LNCAP (cell line): ENCODE measurements at regions not wholly inside any gene's neighbourhood (a gene's known extent, or its start where the extent isn't known, plus 50 kb on each side); places are given as distances from the start of the nearest gene placed in this dataset.

Source experiments
- CTCF ChIP-seq: fragments of 450-650 bp; IDR thresholded peaks from 2 replicates; pipeline ENCODE4 v1.5.1; 2017; ENCODE audit warnings: mild to moderate bottlenecking

- no peak for TF ChIP-seq CTCF
These were observed 428.3 kb upstream of the ATP11B start for GRCh38 chr3:182364723-182365650.

- TF ChIP-seq CTCF = no peak
These were observed 426.6 kb upstream of the ATP11B start for GRCh38 chr3:182366746-182367145.

- TF ChIP-seq CTCF = no peak
These were observed 423.4 kb upstream of the ATP11B start for GRCh38 chr3:182369861-182370260.

GRCh38 chr3:182370949-182371348 lies 422.4 kb upstream of the ATP11B start:
- TF ChIP-seq CTCF = no peak

GRCh38 chr3:182375916-182376315 lies 417.4 kb upstream of the ATP11B start:
- TF ChIP-seq CTCF = no peak

DNA sequence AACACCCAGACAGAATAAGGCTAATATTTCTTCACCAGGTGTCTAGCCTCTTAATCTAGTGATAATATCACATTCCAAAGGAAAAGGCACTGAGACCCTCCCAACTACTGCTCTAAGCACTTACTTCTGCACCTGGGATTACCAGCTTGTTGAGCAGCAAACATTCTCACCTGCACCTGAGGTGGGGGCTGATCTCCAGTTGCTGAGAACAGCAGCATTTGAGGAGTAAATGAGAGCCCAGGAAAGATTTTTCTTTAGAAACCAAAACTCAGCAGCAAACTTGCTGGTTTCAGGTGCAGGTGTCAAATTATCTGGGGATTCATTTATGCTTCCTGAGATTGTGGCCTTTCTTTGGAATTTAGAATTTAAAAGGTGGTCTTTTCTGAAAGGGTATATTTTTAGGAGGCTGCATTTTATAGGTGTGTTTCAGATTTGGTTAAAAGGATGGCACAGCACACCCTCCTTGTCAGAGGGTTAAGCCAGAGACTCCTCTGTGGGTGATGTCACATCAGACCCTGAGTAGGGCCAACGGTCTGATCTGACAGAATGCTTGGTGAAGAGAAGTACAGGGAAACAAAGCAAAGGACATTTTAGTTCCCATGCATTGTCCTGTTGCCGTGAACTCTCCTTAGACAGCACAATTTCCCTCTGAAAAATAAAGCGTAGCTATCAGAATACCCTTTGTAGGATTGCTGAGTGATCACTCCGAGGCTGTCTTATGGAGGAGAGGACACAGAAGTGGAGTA lies 411.0 kb upstream of the ATP11B start:
- TF ChIP-seq CTCF = no peak

GRCh38 chr3:182384221-182384620 lies 409.1 kb upstream of the ATP11B start:
- no peak for TF ChIP-seq CTCF
